HG02642 (cell line): ENCODE measurements at regions not wholly inside any gene's neighbourhood (a gene's known extent, or its start where the extent isn't known, plus 50 kb on each side); places are given as distances from the start of the nearest gene placed in this dataset.
"Not testable (repeated sequence)": the region's sequence is repeated elsewhere in the genome, so short reads cannot be mapped to it uniquely, and the experiment has no call there.

Experiments used
- ATAC-seq: cut with Tn5 transposase; IDR thresholded peaks from one replicate; pipeline ENCODE4 v1.9.1; 2021; ENCODE audit warnings: mild to moderate bottlenecking; ENCODE audit not compliant: unreplicated experiment, poor library complexity

GRCh38 chr2:146429366-146429765 lies 1415.5 kb upstream of the ACVR2A start:
- ATAC-seq = no peak

GRCh38 chr2:146417942-146418341 lies 1426.9 kb upstream of the ACVR2A start:
- ATAC-seq = no peak

GRCh38 chr2:146415291-146415690 lies 1429.5 kb upstream of the ACVR2A start:
- ATAC-seq = no peak

GRCh38 chr2:146414456-146414855 lies 1430.4 kb upstream of the ACVR2A start:
- no peak for ATAC-seq

- ATAC-seq = no peak
Measured at GRCh38 chr2:146413086-146413610, 1431.7 kb upstream of the ACVR2A start.

GRCh38 chr2:146412625-146413024 lies 1432.2 kb upstream of the ACVR2A start:
- no peak for ATAC-seq

- ATAC-seq = not testable (repeated sequence)
Measured at GRCh38 chr2:146405402-146406309, 1439.2 kb upstream of the ACVR2A start.

GRCh38 chr2:146403546-146404160 lies 1441.2 kb upstream of the ACVR2A start:
- ATAC-seq = not testable (repeated sequence)

- no peak for ATAC-seq
Measured at GRCh38 chr2:146392631-146393030, 1452.2 kb upstream of the ACVR2A start.

GRCh38 chr2:146392186-146392585 lies 1452.6 kb upstream of the ACVR2A start:
- no peak for ATAC-seq

- ATAC-seq = no peak
Measured at GRCh38 chr2:146388757-146389156, 1456.1 kb upstream of the ACVR2A start.

- ATAC-seq = no peak
Measured at GRCh38 chr2:146386096-146386495, 1458.7 kb upstream of the ACVR2A start.

- ATAC-seq = no peak
Measured at GRCh38 chr2:146385031-146385430, 1459.8 kb upstream of the ACVR2A start.

GRCh38 chr2:146376511-146377064 lies 1468.2 kb upstream of the ACVR2A start:
- no peak for ATAC-seq

- ATAC-seq = no peak
Measured at GRCh38 chr2:146374505-146374904, 1470.3 kb upstream of the ACVR2A start.

GRCh38 chr2:146371364-146371763 lies 1473.5 kb upstream of the ACVR2A start:
- ATAC-seq = not testable (repeated sequence)

GRCh38 chr2:146370826-146371225 lies 1474.0 kb upstream of the ACVR2A start:
- no peak for ATAC-seq

GRCh38 chr2:146366276-146366675 lies 1478.6 kb upstream of the ACVR2A start:
- ATAC-seq = no peak

GRCh38 chr2:146365041-146365440 lies 1479.8 kb upstream of the ACVR2A start:
- no peak for ATAC-seq

GRCh38 chr2:146363731-146364130 lies 1481.1 kb upstream of the ACVR2A start:
- ATAC-seq = no peak

GRCh38 chr2:146351689-146352088 lies 1493.1 kb upstream of the ACVR2A start:
- ATAC-seq = no peak
